ENCODE measurements at regions not wholly inside any gene's neighbourhood (a gene's known extent, or its start where the extent isn't known, plus 50 kb on each side); places are given as distances from the start of the nearest gene placed in this dataset.

- no peak for DNase-seq (ENCODE audit: low read depth in 3 of 3)
These were observed 219.2 kb downstream of the ARHGAP12 start for GRCh38 chr10:31709476-31709875.

- no peak for DNase-seq (ENCODE audit: low read depth in 3 of 3)
These were observed 219.6 kb downstream of the ARHGAP12 start for GRCh38 chr10:31709028-31709427.

DNA sequence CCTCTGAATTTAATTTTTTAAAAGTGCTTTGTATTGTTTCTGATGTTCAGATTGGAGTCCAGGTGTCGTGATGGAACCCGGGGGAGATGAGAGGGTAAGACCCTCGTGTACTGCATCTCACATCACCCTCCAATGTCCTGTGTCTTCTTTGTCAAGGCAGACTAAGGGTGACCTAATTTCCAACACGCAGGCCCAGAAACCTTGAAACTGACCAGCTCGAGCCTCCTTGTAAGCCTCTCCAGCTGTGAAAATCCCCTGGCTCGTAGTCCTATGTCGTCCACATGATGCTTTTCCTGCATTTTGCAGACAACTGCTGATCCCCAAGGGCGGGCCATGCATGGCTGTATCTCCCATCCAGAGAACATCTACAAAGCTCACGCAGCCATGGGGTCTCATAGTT, 220.2 kb downstream of the ARHGAP12 start:
- no peak for DNase-seq (ENCODE audit: low read depth in 3 of 3)

GRCh38 chr10:31708046-31708445, 220.6 kb downstream of the ARHGAP12 start:
- DNase-seq (ENCODE audit: low read depth in 3 of 3), result no peak

- peak; percentile 25 to 56 (median 31) for DNase-seq (ENCODE audit: low read depth in 3 of 3)
These were observed 221.3 kb downstream of the ARHGAP12 start for GRCh38 chr10:31707093-31708039.

DNA sequence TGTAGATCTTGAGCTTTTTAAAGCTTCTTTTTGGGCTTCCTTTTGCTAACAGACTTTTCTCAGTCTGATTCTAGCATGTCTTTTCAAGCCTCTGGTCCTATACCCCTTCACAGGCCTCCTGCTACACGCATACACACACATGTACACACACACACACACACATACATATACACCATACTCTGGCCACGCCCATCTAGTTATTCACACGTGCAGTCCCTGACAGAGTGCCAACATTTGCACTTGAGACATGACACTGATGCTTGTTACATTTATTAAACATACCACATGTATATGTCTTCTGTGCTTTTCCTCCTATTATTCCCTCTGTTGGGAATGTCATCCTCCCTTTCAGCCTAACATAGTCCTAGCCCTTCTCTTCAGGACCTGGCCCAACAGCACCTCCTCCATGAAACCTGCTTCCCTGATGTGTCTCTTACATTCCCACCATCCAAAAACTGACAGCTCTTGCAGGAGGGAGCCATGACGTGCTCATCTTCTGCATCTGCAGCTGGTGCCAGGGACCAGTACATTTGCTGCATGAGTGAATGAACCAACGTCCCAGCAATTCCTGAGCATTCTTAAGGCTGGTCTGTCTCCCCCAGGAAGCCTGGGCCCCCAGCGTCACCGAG, 222.1 kb downstream of the ARHGAP12 start:
- no peak for DNase-seq (ENCODE audit: low read depth in 3 of 3)

DNA sequence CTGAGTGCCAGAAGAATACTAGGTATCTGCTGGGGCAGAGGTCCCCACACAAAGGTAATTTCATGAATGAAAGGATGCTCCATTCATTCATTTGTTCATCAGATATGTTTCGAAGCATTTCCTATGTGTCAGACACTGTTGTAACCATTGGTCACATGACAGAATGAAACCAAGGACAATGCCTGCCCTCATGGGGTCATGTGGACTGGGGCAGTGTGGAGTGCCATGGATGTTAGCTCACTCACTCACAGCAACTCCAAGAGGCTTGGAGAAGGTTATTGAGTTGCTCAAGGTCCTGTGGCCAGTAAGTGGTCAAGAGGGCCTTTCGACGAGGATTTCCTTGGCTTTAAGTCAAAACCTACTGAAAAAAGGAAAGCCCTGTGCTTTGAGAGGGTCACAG, 223.5 kb downstream of the ARHGAP12 start:
- no peak for DNase-seq (ENCODE audit: low read depth in 3 of 3)

DNA sequence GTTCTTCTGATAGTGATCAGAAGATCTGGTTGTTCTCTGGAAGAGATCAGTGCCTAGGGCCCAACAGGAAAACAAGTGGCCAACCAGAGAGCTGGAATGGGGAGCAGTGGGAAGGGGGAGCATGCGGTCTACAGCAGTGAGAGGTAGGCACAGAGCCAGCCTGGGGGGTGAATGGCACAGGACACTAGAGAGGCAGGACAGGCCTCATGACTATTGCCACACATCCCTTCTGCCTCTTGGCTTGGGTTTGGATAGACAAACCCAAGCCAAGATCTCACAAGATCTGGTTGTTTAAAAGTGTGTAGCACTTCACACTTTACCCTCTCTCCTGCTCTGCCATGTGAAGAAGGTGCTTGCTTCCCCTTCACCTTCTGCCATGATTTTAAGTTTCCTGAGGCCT, 224.4 kb downstream of the ARHGAP12 start:
- no peak for DNase-seq (ENCODE audit: low read depth in 3 of 3)

DNA sequence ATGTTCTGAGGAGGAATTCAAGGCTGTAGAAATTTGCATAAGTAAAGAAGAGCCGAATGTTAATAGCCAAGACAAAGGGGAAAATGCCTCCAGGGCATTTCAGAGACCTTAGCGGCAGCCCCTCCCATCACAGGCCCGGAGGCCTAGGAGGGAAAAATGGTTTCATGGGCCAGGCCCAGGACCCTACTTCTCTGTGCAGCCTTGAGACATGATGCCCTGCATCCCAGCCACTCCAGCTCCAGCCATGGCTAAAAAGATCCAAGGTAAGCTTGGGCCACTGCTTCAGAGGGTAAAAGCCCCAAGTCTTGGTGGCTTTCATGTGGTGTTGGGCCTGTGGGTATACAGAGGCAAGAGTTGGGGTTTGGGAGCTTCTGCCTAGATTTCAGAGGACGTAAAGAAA, 225.7 kb downstream of the ARHGAP12 start:
- no peak for DNase-seq (ENCODE audit: low read depth in 3 of 3)

DNA sequence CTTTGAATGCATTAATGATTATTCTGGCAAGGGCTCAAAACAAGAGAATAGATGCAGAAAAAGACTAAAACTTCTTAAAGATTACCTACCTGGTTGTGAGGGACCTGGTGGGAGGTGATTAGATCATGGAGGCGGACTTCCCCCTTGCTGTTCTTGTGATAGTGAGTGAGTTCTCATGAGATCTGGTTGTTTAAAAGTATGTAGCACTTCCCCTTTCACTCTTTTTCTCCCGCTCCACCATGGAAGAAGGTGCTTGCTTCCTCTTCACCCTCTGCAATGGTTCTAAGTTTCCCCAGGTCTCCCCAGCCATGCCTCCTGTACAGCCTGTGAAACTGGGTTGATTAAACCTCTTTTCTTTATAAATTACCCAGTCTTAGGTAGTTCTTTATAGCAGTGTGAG, 226.6 kb downstream of the ARHGAP12 start:
- DNase-seq (ENCODE audit: low read depth in 3 of 3), result no peak

- no peak for DNase-seq (ENCODE audit: low read depth in 3 of 3)
These were observed 227.1 kb downstream of the ARHGAP12 start for GRCh38 chr10:31701546-31701945.

DNA sequence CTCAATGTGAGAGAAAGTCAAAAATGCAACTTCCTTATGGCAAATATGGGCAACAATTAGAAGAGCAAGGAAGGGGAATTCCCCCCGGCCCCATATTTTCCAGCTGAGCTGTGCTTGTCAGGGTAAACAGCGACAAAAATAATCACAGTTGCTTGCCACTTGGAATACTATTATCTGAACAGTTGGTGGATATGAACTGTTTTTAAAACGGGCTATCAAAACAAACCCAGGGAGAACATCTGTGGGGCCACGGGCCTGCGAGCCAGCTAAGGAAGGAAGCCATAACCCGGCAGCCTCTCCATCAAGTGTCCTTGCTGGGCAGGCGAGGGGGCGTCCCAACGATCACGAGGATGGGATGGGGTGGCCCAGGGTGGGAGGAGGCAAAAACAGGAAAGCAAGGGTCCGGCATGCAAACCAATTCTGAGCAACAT, 228.4 kb downstream of the ARHGAP12 start:
- no peak for DNase-seq (ENCODE audit: low read depth in 3 of 3)

DNA sequence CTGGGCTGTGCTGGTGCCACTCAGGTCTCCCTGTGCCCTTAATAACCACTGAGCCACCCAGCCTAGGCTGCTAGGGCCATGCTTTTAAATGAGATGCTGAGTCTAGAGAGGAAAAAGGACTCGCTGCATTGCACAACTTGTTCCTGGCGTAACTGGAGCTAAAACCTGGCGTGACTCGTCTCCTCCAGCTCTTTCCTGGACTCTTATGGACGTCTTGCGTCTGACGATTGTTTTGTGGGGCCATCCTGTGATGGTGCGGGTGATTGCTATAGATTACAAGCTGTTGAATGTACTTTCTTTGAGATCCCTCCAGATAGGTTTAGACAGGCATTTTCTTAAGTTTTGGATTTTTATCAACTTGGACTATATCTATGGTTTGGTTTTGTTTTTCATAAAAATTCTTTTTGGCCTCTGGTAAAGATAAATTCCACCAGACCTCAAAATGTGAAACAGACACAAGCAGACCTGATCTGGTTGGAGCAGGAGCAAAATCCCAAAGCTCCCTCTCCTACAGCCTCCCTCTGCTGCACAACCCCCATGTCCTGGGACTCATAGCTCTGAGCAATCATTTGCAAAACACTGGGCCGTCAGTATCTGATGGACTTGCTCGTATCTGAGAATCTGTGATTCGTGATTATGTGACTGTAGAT, 230.3 kb downstream of the ARHGAP12 start:
- DNase-seq (ENCODE audit: low read depth in 3 of 3), result no peak

DNA sequence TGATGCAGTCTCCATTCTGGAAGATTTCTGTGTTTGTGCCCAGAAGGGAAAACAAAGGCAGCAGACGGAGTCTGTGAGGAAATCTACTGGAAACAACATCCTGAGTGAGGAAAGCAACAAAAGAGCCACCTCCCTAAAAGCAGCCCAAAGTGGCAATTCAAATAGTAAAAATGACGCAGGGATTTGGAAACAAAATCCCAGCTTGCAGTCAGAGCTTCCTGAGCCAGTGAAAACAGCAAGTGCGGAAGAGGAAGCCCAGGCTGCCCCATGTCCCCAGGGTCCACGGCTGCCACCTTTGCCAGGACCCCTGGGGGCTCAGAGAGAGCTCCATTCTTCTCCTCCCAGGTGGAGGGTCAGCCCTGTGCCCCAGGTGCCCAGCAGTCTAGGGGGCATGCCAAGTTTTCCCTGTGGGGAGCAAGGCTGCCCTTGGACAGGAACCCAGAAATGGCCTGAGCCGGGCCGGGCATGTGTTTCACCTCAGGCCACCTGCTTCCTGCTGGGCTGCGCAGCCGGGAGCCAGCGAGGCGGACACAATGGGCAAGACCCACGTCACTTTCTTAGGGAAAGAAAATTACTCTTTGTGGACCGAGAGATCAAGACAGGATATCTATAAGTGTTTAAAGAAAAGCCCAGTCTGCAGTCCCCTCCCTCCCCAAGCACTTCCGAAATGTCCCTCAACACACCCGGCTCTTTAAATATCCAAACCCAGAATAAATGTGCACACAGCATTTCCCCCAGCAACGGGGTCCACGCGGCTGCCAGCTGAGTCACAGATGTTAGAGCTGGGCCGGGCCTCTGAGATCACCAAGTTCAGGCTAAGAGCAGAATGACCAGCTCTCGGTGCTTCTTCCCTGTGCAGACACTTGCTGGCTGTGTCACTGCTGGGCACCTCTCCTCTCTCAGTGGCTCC, 231.1 kb downstream of the ARHGAP12 start:
- no peak for DNase-seq (ENCODE audit: low read depth in 3 of 3)

GRCh38 chr10:31694929-31695837, 233.4 kb downstream of the ARHGAP12 start:
- DNase-seq (ENCODE audit: low read depth in 3 of 3), result no peak

- no peak for DNase-seq (ENCODE audit: low read depth in 3 of 3)
These were observed 234.4 kb downstream of the ARHGAP12 start for GRCh38 chr10:31694126-31694685.

GRCh38 chr10:31693491-31693890, 235.1 kb downstream of the ARHGAP12 start:
- DNase-seq (ENCODE audit: low read depth in 3 of 3), result no peak

- no peak for DNase-seq (ENCODE audit: low read depth in 3 of 3)
These were observed 239.4 kb downstream of the ARHGAP12 start for GRCh38 chr10:31689233-31689632.

DNA sequence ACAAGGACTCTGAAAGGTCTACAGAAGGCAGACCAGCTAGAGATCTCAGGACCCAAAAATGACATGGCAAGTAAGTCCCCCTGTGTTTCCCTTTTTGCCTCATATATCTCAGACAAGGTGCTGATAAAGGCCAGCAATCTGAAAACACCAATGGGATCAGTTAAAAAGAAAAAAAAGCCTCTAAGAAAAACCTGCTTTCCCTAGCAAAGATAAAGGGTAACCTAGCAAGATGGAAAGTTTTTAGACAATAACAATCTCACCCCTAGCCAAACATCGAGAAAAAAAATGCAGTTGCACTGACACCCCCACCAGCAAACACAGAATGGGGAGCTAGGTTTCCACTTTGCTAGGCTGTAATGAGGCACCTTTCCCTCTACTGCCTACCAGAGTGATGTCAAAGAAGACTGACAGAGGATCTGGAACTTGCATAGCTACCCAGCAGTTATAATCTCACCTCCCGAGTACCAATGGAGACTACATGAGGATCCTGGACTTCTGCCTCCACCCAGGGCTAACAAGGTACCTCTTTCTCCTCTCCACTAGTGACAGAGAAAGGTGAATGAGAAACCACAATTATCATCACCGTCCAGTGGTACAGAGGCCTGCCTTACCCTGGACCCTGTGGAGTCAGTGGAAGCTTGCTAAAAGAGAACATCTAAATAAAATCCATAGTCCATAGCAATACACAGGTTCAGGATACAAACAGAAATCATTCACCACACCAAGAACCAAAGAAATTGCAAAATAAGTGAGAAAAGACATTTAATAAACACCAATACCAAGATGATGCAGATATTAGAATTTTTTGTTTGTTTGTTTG, 240.8 kb downstream of the ARHGAP12 start:
- no peak for DNase-seq (ENCODE audit: low read depth in 3 of 3)
